ENCODE measurements at regions not wholly inside any gene's neighbourhood (a gene's known extent, or its start where the extent isn't known, plus 50 kb on each side); places are given as distances from the start of the nearest gene placed in this dataset.

DNA sequence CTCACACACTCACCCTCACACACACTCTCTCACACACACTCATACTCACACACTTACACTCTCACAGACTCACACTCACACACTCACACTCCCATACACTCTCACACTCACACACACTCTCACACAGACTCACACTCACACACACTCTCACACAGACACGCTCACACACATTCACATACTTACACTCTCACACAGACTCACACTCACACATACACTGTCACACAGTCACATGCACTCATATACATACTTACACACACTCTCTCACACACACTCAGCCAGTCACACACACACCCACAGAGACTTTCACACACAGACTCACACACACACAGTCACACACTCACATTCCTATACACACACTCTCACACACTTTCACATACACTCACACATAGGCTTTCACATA, 1478.8 kb downstream of the BRD1 start:
- no TSS peak for BruUV-seq (replicated peaks)
- CTCF ChIA-PET: no interaction called here
- H3K27me3 ChIP-seq (ENCODE audit: low read length): no peaks in the 10 kb centered on the region

DNA sequence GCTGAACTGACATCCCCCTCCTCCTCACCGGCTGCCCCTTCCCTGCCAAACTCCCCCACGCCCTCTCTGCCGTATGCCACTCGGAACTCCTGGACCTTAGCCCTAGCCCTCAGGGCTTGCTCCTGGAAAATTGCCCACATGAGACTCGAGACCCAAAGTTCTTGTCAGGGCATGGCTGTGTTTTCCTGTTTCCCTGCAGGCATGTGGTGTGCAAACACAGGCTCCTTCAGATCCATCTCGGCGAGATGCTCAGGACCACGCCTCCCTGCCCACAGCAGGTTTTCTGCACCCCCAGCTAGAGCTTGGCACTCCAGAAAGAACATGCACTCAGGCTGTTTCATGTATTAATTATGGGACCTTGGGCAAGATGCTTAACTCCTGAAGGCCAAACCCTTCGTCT, 1480.4 kb downstream of the BRD1 start:
- no peaks in the 10 kb centered on the region for H3K9me2 ChIP-seq (replicated peaks; ENCODE audit: low read length)
- TF ChIP-seq EZH2phosphoT487 (IDR thresholded peaks at IDR 0.05; ENCODE audit: borderline replicate concordance, low read length): no peak
- TF ChIP-seq, protein P1, sequence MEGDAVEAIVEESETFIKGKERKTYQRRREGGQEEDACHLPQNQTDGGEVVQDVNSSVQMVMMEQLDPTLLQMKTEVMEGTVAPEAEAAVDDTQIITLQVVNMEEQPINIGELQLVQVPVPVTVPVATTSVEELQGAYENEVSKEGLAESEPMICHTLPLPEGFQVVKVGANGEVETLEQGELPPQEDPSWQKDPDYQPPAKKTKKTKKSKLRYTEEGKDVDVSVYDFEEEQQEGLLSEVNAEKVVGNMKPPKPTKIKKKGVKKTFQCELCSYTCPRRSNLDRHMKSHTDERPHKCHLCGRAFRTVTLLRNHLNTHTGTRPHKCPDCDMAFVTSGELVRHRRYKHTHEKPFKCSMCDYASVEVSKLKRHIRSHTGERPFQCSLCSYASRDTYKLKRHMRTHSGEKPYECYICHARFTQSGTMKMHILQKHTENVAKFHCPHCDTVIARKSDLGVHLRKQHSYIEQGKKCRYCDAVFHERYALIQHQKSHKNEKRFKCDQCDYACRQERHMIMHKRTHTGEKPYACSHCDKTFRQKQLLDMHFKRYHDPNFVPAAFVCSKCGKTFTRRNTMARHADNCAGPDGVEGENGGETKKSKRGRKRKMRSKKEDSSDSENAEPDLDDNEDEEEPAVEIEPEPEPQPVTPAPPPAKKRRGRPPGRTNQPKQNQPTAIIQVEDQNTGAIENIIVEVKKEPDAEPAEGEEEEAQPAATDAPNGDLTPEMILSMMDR (conservative IDR thresholded peaks at IDR 0.05; ENCODE audit: low read depth, low read length): no peak
- TF ChIP-seq EZH2 (IDR thresholded peaks at IDR 0.05; ENCODE audit: low read length, unreplicated experiment): no peak
- no peak for ATAC-seq
- no peaks in the 10 kb centered on the region for H3K27me3 ChIP-seq (ENCODE audit: low read length)
- no peaks in the 10 kb centered on the region for H3K9me3 ChIP-seq (ENCODE audit: low read length)
- DNase-seq: no peak
- no peaks in the 10 kb centered on the region for H3K79me2 ChIP-seq (ENCODE audit: low read length)
- H3K36me3 ChIP-seq (ENCODE audit: low read depth, low read length): no peaks in the 10 kb centered on the region
- POLR2A ChIA-PET (ENCODE audit: unreplicated experiment): no interaction called here
- H3K27ac ChIP-seq (ENCODE audit: low read length): no peak overlapping the region
- H3K4me3 ChIP-seq (ENCODE audit: low read length): no peak overlapping the region
- CTCF ChIA-PET: no interaction called here
- no peaks in the 10 kb centered on the region for H4K20me1 ChIP-seq (ENCODE audit: low read length)
- H3K9ac ChIP-seq (ENCODE audit: low read length): no peak overlapping the region
- no peak overlapping the region for H3K4me2 ChIP-seq (ENCODE audit: low read length)
- no TSS peak for BruUV-seq (replicated peaks)
- no peak overlapping the region for H2AFZ ChIP-seq (ENCODE audit: low read length)
- no peaks in the 10 kb centered on the region for H3F3A ChIP-seq (ENCODE audit: low read length, unreplicated experiment)
- H3K4me1 ChIP-seq (ENCODE audit: insufficient read depth, low read length): no peaks in the 10 kb centered on the region
- intact Hi-C loops (cut with micrococcal nuclease): no loop called here

More for the DNA sequence above, 1478.8 kb downstream of the BRD1 start:
- Histone ChIP-seq H3K4me1 (ENCODE audit: insufficient read depth, low read length) (no peaks in the 10 kb centered on the region), H4K20me1 (ENCODE audit: low read length) (no peaks in the 10 kb centered on the region), H3K9ac (ENCODE audit: low read length) (no peak overlapping the region), H3K9me2 (replicated peaks; ENCODE audit: low read length) (no peaks in the 10 kb centered on the region), H3K9me3 (ENCODE audit: low read length) (no peaks in the 10 kb centered on the region), H3K4me3 (ENCODE audit: low read length) (no peak overlapping the region), H3F3A (ENCODE audit: low read length, unreplicated experiment) (no peaks in the 10 kb centered on the region), H3K27ac (ENCODE audit: low read length) (no peak overlapping the region), H3K36me3 (ENCODE audit: low read depth, low read length) (no peaks in the 10 kb centered on the region), H2AFZ (ENCODE audit: low read length) (no peak overlapping the region), H3K79me2 (ENCODE audit: low read length) (no peaks in the 10 kb centered on the region), H3K4me2 (ENCODE audit: low read length) (no peak overlapping the region)
- intact Hi-C loops (cut with micrococcal nuclease): no loop called here
- POLR2A ChIA-PET (ENCODE audit: unreplicated experiment): no interaction called here
- DNase-seq (no peak), ATAC-seq (no peak)
- TF ChIP-seq EZH2phosphoT487 (IDR thresholded peaks at IDR 0.05; ENCODE audit: borderline replicate concordance, low read length) (no peak), EZH2 (IDR thresholded peaks at IDR 0.05; ENCODE audit: low read length, unreplicated experiment) (no peak)
- TF ChIP-seq, protein P1 (conservative IDR thresholded peaks at IDR 0.05; ENCODE audit: low read depth, low read length): no peak

- intact Hi-C loops (cut with micrococcal nuclease): no loop called here
- H3K4me3 ChIP-seq (ENCODE audit: low read length): no peak overlapping the region
- no peaks in the 10 kb centered on the region for H4K20me1 ChIP-seq (ENCODE audit: low read length)
- no peak overlapping the region for H3K27ac ChIP-seq (ENCODE audit: low read length)
- H3K9ac ChIP-seq (ENCODE audit: low read length): no peak overlapping the region
- H3K4me2 ChIP-seq (ENCODE audit: low read length): no peak overlapping the region
- H3K9me2 ChIP-seq (replicated peaks; ENCODE audit: low read length): no peaks in the 10 kb centered on the region
- H3K9me3 ChIP-seq (ENCODE audit: low read length): no peaks in the 10 kb centered on the region
- BruUV-seq (replicated peaks): no TSS peak
- H3F3A ChIP-seq (ENCODE audit: low read length, unreplicated experiment): no peaks in the 10 kb centered on the region
- no peaks in the 10 kb centered on the region for H3K4me1 ChIP-seq (ENCODE audit: insufficient read depth, low read length)
- DNase-seq: no peak
- H3K79me2 ChIP-seq (ENCODE audit: low read length): no peaks in the 10 kb centered on the region
- H3K27me3 ChIP-seq (ENCODE audit: low read length): no peaks in the 10 kb centered on the region
- no peak for ATAC-seq
- ChIA-PET CTCF (no interaction called here), POLR2A (ENCODE audit: unreplicated experiment) (no interaction called here)
- TF ChIP-seq, protein P1 (conservative IDR thresholded peaks at IDR 0.05; ENCODE audit: low read depth, low read length): no peak
- TF ChIP-seq EZH2 (IDR thresholded peaks at IDR 0.05; ENCODE audit: low read length, unreplicated experiment) (no peak), EZH2phosphoT487 (IDR thresholded peaks at IDR 0.05; ENCODE audit: borderline replicate concordance, low read length) (no peak)
- no peak overlapping the region for H2AFZ ChIP-seq (ENCODE audit: low read length)
- H3K36me3 ChIP-seq (ENCODE audit: low read depth, low read length): no peaks in the 10 kb centered on the region
Observed at GRCh38 chr22:48346911-48347310, 1480.8 kb downstream of the BRD1 start.

Data from PC-3 (cell line).